SH-SY5Y (cell line): ENCODE measurements at regions not wholly inside any gene's neighbourhood (a gene's known extent, or its start where the extent isn't known, plus 50 kb on each side); places are given as distances from the start of the nearest gene placed in this dataset.

Experiments used
- GATA2 ChIP-seq: IDR thresholded peaks from 2 replicates; pipeline ENCODE4 v1.6.1; 2011; ENCODE audit warnings: mild to moderate bottlenecking, low read depth, low read length
- GATA3 ChIP-seq: IDR thresholded peaks from 2 replicates; pipeline ENCODE4 v1.6.1; 2011; ENCODE audit warnings: low read depth, mild to moderate bottlenecking, low read length, moderate library complexity

- no peak for TF ChIP-seq GATA2
- no peak for TF ChIP-seq GATA3
Observed at GRCh38 chr4:24321616-24322015, 262.7 kb downstream of the DHX15 start.
